GM18873 (cell line): ENCODE measurements at regions not wholly inside any gene's neighbourhood (a gene's known extent, or its start where the extent isn't known, plus 50 kb on each side); places are given as distances from the start of the nearest gene placed in this dataset.
"Not testable (repeated sequence)": the region's sequence is repeated elsewhere in the genome, so short reads cannot be mapped to it uniquely, and the experiment has no call there.

Experiments used
- ATAC-seq: cut with Tn5 transposase; IDR thresholded peaks from one replicate; pipeline ENCODE4 v1.9.1; 2021; ENCODE audit warnings: mild to moderate bottlenecking, moderate library complexity, moderate number of reproducible peaks; ENCODE audit not compliant: unreplicated experiment, low FRiP score

DNA sequence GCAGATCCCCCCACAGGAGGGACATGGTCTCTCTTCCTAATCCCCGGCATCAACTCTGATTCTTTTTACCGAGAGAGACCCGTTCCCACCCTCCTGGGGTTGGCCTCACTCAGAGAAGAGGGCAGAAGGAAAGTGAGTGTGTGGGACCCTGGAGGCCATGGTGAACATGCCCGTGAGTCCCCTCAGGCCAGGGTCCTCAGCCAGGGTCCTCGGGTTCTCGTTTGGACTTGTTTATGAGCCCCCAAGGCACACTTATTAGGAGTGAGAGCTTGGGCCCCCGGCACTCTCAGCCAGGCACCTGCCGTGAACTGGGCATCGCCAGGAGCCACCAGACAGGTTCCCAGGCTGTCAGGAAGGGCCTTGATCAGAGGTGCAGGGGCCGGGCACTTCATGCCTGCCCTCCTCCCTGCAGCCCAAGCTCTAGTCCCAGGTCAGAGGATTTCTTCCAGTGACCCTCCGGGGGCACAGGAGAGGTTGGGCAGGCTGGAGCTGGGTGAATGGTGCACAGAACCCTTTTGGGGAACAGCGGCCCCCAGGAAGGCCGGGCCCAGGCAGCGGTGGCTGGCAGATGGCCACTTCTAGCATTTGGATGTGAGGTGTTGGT lies 122.6 kb downstream of the CRYAA start:
- no peak for ATAC-seq

DNA sequence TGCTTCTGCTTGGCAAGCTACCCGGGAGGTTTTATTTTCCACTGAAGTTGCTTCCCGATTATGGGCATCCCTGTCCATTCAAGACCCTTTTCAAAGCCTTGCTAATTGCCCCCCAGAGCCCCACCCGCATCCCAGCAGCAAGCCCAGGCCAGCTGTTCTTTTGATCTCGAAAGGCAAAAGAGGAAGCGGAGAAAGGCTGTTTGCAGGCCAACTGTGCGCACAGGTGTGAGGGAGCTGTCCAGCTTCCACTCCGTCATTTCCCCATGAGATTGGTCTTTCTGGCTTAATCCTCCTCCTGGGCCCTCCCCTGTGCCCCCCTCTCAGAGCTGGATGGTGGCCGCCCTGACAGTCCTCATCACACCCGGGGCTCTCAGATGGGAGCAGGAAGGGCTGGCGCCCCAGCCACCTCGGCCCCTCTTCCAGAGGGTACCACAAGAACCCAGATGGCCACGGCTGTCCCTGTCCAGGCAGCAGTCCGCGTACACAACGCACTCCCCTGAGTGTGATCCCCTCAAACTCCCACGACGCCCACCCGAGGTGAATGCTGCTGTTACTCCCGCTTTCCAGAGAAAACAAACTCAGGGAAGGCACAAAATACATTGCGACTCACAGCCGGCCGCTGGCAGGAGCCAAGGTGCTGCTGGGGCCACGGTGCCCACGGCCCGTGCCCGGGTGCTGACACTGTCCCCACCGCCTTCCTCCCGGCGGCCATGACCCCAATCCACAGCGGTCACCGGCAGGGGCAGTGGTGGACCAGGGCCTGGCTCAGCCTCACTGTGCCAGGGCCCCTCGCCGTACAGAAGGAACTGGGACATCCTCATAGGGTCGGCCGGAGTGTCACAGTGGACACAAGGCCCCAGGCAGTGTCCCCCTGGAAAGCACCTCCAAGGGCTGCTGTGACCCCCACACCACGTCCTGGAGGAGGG lies 121.9 kb downstream of the CRYAA start:
- no peak for ATAC-seq

DNA sequence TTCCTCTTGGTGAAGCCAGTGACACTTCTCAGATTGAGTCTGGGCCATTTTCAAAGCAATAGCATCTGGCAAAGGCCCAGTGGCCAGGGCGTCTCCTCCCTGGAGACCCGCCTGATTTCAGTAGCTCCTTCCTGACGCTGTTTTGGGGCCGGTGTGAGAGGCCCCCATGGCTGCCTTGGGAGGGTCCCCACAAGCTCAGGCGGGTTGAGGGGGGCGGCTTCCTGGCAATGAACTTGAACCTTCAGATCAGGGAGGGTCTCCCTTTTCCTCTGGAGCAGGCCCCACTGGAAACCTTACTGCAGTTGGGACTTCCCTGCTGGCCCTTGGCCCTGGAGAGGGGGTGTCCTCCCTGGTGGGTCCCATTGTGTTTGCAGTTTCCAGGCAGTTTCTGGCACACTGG lies 121.2 kb downstream of the CRYAA start:
- no peak for ATAC-seq

DNA sequence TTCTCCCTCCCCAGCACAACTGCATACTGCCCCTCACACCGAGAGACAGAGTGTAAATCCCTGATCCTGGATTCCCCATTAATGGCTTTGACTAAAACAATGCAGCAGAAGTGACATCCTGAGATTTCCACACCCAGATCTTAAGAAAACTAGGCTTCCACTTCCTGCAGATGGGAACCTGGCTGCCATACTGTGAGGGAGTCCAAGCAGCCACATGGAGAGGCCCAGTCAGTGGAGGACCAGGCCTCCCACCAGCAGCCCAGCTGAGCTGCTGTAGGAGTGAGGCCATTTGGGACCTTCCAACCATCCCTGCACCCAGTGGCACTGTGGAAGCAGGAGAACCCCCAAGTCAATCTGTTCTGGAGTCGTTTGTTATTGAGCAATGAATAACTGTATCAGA lies 120.6 kb downstream of the CRYAA start:
- ATAC-seq, result no peak

DNA sequence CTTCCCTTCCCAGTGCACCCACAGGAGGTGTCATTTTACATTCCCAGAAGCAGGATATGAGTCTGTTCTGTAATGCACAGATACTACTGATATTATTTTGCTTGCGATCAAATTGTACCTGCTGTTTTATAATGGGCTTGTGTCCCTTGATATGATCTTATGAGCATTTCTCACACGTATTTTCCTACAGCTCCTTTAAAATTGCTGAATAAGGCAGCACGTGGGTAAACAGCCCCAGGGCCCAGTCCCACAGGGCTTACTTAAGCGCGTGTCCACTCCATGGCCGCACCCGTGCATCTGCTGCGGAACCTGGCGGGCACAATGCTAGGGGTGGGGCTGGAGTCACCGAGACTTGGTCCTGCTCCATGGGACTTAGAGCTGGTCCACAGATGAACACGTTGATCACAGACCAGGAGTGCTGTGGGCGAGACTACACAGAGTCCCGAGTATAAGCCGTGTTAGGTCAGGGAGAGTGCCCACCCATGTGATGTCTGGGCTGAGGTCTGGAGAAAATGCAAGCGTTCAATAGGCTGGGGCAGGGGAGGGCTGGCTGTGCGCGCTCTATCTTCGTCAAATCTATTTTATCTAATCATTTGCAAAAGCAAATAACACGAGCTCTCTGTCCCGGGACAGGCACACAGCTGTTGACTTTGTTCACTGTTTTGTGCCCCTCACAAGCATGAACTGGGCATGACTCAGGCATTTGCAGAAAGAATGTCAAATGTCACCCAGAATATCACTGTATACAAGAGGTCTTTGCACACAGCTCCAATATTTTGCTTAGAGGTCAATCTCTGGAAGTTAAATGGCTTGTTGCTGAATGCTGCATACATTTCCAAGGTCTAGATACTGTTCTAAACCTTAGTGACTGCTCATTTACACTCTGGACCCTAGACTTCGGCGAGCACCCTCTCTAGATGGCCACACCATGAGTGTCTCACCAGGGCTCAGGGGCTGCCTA lies 119.3 kb downstream of the CRYAA start:
- no peak for ATAC-seq

DNA sequence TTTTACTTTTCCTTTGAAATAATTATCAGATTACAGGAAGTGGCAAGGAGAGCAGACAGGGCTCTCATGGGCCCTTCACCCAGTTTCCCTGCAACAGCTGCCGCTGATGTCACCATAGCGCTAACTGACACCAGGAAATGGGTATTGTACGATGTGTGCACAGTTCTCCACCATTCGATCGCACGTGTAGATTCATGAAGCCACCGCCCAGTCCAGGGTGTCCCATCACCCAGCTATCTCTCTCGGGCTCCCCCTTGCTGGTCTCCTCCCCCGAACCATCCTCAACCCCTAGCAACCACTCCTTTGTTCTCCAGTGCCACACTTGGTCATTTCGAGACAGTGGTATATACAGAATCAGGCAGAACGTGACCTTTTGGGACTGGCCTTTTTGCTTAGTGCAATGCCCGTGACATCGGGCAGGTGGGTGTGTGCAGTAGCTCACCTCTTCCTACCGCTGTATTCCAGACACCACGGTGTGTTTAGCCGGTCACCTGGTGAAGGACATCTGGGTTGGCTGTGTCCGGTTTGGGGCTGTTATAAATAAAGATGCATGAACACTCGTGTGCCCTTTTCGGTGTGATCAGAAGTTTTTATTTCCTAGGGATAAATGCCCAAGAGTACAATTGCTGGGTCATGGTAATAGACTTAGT lies 118.4 kb downstream of the CRYAA start:
- no peak for ATAC-seq

DNA sequence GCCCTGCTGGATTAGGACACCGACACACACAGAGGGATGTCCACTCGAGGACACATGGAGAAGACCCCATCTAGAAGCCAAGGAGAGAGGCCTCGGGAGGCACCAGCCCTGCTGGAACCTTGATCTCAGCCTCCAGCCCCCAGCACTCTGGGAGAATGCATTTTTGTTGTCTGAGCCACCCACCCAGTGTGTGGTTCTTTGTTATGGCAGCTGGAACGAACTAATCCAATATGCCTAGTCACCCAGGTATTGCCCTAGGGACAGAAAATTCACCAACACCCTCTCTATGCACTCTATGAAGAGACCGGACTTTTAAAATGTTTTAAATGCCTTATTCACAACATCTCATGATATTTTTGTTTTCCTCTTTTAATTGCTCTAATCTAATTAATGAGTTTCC lies 117.4 kb downstream of the CRYAA start:
- no peak for ATAC-seq

DNA sequence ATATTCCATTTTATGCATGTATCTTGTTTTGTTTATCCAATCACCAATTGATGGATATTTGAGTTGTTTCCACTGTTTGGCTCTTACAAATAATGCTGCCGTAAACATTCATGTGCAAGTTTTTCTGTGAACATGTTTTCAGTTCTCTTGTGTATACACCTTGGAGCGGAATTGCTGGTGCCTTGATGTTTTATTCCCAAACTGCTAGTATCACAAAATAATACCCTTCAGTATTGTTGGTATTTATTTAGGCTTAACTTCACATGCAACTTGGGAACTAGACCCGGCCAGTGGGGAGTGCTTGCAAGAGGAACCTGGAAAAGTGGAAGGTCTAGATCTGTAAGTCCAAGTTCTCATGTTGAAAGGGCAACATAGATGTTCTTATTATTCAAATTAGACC lies 115.9 kb downstream of the CRYAA start:
- ATAC-seq, result no peak

DNA sequence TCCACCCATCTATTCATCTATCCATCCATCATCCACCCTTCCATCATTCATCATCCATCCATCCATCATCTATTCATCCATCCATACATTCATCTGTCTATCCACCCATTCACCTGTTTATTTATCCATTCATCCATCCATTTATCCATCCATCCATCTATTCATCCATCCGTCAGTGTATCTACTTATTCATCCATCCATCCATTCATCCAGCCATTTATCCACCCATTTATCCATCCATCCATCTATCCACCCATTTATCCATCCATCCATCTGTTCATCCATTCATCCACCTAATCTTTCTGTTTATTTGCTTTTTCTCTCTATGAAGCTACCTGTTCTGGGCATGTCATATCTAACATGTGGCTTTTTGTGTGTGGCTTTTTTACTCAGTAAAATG lies 115.4 kb downstream of the CRYAA start:
- ATAC-seq, result no peak

DNA sequence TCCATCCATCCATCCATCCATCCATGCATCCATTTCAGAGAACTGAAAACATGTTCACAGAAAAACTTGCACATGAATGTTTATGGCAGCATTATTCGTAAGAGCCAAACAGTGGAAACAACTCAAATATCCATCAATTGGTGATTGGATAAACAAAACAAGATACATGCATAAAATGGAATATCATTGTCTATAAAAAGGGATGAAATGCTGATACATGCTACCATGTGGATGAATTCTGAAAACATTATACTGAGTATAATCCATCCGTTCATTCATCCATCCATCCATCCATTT lies 115.1 kb downstream of the CRYAA start:
- not testable (repeated sequence) for ATAC-seq

DNA sequence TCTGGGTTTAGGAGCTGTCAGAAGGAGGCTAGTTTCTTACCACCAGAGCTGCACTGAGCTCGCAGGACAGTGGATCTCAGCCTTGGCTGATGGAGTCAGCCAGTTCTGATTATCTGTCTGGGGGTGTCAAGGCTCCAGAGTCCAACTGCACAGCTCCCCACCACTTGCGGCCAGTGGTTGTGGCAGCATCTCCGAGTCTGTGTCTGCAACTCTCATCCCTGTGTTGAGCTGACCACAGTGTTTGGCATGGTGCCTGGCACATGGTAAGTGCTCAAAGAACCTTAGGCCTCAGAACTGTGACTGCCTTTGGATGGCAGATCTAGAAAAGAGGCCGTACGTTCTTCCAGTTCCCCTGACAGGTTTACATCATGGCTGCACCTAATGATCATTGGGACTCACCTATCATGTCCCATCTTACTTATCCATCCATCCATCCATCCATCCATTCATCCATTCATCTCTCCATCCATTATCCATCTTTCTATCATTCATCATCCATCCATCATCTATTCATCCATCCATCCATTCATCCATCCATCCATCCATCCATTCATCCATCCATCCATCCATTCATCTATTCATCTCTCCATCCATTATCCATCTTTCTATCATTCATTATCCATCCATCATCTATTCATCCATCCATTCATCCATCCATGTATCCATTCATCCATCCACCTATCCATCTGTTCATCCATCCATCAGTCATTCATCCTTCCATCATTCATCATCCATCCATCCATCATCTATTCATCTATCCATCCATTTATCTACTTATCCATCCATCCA lies 114.5 kb downstream of the CRYAA start:
- ATAC-seq, result no peak

DNA sequence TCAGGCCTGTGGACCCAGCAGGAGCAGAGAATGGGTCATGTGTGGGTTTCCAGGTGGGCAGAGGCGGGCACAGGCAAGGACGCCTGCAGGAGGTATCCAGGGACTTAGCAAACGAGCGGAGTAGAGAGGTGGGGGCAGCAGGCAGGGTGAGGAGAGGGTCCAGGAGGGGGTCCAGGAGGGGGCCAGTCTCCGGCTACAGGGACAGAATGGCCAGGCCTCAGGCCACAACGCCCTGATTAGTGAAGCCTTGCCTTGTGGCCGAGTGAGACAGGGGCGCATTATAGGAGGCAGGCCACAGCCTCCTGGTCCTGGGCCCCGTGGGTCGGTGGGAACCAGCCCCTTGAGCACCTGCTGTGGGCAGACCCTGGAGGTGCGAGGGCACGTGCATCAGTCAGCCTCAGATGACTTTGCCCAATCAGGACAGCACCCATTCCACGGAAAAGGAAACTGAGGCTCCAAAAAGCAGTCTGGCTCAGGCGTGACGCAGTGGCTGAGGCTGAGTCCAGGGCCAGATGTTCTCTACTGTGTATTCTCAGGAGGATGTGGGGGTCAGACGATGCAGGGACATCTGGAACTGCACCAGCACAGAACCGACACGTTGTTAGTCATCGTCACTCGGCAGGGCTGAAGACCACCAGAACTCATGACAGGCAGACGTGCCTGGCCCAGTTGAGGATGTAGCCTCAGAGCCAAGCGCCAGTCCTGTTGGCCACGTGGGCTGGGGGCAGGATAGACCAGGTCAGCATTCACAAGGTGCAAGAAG lies 113.7 kb downstream of the CRYAA start:
- ATAC-seq, result no peak

DNA sequence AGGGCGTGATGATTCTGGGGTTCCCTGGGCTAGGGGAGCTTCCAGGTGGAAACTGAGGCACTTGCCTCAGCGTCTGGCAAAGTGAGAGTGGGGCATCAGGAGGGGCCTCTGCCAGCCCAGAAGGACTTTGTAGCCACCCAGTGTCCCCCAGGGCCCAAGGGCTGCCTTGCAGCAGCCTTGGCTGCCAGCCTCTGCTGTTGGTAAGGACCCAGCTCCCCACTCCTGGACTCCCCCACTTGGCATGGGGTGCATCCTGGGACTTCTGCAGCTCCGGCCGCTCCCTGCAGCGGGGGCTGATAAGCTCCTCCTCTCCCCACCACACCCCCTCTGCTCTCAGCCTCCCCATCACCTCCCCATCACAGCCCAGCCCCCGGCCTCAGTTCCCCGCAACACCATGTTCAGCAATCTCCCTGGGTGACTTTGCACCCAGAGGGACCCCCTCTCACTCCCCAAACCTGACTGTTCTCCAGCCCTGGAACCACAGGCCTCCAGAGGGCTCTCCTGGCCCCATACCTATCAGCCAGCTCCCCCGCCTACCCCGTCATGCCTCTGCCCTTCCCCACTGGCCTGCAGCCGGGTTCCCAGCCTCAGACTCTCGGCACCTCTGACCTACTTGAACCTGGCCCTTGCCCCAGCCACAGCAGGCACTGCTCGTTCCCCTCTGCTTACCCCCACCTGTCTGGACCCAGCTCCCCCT lies 113.0 kb downstream of the CRYAA start:
- ATAC-seq, result no peak

DNA sequence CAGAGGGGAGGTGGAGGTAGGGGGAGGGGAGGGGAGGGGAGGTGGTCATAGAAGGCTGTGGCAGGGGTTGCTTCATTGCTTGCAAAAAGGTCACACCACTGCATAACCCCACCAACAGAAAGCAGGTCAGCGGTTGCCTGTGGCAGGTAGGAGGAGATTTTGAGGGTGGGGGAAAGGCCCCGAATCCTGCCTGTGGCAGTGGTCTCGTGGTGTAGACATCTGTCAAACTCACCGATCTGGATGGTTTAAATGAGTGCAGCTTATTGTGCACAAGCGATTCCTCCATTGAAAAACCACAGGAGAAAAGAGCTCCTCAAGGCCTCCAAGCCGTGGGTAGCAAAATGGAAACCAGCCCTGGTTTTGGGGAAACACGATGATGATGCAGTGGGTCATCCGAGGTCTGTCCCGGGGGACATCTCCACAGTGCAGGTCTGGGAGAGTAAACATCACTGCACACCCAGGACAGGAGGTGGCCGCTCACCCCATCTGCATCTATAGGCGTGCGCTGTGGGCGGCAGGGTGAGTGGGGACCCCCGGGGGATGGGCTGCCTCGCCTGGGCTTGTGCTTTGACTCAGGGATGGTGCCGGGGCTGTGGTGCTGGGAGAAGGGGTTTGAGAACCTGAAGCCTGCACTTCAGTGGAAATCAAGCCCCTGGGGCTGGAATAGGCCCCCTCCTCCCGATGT lies 112.3 kb downstream of the CRYAA start:
- ATAC-seq, result no peak

DNA sequence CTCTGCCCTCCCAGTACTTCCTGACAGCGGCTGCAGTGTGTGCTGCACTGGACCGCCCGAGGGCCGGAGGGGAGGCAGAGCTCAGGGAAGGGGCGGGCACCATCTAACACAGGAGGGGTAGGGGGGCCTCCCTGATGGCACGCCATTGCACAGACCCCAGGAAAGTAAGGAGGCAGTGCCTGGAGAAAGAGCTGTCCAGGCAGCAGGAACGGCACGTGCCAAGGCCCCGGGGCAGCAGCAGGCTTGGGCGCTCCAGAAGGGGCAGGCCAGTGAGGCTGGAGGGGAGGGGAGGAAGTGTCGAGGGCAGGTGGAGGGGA lies 110.7 kb downstream of the CRYAA start:
- no peak for ATAC-seq

DNA sequence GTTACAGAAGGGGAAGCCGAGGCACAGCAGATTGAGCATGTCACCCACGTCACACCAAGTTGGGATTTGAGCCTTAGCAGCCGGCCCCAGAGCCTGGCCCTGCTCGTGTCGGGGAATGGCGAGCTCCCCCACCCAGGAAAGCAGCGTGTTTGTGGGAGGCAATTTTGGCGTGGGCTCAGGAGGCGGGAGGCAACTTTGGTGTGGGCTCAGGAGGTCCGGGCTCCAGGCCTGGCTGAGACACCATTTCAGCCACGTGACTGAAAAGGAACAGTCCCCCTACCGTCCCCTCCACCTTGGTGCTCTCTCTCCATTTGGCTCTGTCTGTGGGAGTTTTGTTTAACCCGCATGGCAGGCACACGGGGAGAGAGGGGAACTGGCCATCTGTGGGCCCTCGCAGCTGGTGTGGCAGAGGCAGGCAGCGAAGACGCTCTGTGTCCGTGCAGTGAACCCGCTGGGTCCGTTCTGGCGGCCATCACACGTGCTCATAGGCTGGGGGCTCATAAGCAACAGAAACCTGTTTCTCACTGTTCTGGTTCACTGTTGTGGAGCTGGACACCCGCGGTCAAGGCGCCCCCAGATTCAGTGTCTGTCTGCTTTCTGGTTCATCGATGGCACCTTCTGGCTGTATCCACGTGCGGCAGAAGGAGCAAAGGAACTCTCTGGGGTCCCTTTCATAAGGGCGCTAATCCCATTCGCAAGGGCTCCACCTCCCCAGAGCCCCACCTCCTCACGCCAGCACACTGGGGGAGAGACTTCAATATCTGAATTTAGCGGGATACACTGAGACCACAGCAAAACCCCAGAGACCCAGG lies 110.2 kb downstream of the CRYAA start:
- no peak for ATAC-seq

DNA sequence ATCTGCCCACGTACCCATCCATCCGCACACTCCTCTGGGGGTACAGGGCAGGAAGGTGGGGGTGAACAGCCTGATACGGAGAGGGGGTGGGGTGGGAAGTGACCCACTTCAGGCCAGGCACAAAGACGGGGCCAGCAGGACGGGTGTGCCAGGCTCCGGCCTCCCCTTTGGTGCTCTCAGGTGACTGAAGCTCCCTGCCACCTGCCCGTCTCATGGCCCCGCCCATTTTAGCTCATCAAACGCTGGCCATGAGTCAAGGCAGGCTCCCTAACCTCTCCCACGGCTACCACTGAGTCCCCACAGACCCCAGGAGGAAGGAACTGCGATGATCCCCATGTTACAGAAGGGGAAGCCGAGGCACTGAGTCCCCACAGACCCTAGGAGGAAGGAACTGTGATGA lies 109.6 kb downstream of the CRYAA start:
- ATAC-seq, result no peak
